GM23338 (cell line): ENCODE measurements at regions not wholly inside any gene's neighbourhood (a gene's known extent, or its start where the extent isn't known, plus 50 kb on each side); places are given as distances from the start of the nearest gene placed in this dataset.

Experiments
- ATAC-seq: fragments of 200-7000 bp; cut with Tn5 transposase; 3 replicates; pipeline ENCODE4 v1.9.1; 2020
- DNase-seq: peaks from one replicate; pipeline ENCODE4 v3.0.0-alpha.2; 2015; ENCODE audit warnings: low spot score
- H2AFZ ChIP-seq: fragments of 200-600 bp; sonication (generic); 2 replicates; pipeline ENCODE4 v1.8.0; 2016; ENCODE audit warnings: antibody characterized with exemption, mild to moderate bottlenecking, moderate library complexity
- H3F3A ChIP-seq: fragments of 200-600 bp; sonication (generic); replicated peaks from 2 replicates; pipeline ENCODE4 v1.8.0; 2017; ENCODE audit warnings: antibody characterized with exemption, mixed run types, low read depth
- H3K27ac ChIP-seq: fragments of 200-600 bp; sonication (generic); 2 replicates; pipeline ENCODE4 v1.6.1; 2016; ENCODE audit warnings: low read depth
- H3K27me3 ChIP-seq: fragments of 200-600 bp; sonication (generic); 2 replicates; pipeline ENCODE4 v1.8.0; 2016; ENCODE audit warnings: mild to moderate bottlenecking, mixed run types, moderate library complexity; ENCODE audit not compliant: insufficient read depth
- H3K36me3 ChIP-seq: fragments of 200-600 bp; sonication (generic); 2 replicates; pipeline ENCODE4 v1.8.0; 2016; ENCODE audit warnings: mild to moderate bottlenecking; ENCODE audit not compliant: insufficient read depth
- H3K4me1 ChIP-seq: fragments of 200-600 bp; sonication (generic); 2 replicates; pipeline ENCODE4 v1.8.0; 2016; ENCODE audit warnings: mild to moderate bottlenecking, moderate library complexity; ENCODE audit not compliant: insufficient read depth
- H3K4me2 ChIP-seq: fragments of 200-600 bp; sonication (generic); 2 replicates; pipeline ENCODE4 v1.7.1; 2017; ENCODE audit warnings: mixed run types
- H3K4me3 ChIP-seq: fragments of 200-600 bp; sonication (generic); 2 replicates; pipeline ENCODE4 v1.6.1; 2016; ENCODE audit warnings: mixed run types
- H3K79me2 ChIP-seq: fragments of 200-600 bp; sonication (generic); replicated peaks from 2 replicates; pipeline ENCODE4 v1.8.0; 2017; ENCODE audit warnings: mild to moderate bottlenecking; ENCODE audit not compliant: insufficient read depth
- H3K9me2 ChIP-seq: fragments of 200-600 bp; sonication (generic); 2 replicates; pipeline ENCODE4 v1.8.0; 2017; ENCODE audit not compliant: insufficient read depth
- H4K20me1 ChIP-seq: fragments of 200-600 bp; sonication (generic); replicated peaks from 2 replicates; pipeline ENCODE4 v1.8.0; 2017; ENCODE audit warnings: mild to moderate bottlenecking; ENCODE audit not compliant: insufficient read depth
- H3K27ac Mint-ChIP-seq: 2 replicates; pipeline ENCODE4 v1.8.0; 2020; ENCODE audit warnings: inconsistent platforms, mild to moderate bottlenecking, moderate library complexity, mixed read lengths
- H3K27me3 Mint-ChIP-seq: 3 replicates; pipeline ENCODE4 v1.8.0; 2022; ENCODE audit warnings: low read depth, mild to moderate bottlenecking, moderate library complexity, mixed read lengths, inconsistent platforms; ENCODE audit not compliant: insufficient read depth, poor library complexity
- H3K36me3 Mint-ChIP-seq: 3 replicates; pipeline ENCODE4 v1.8.0; 2021; ENCODE audit warnings: low read depth, mild to moderate bottlenecking, inconsistent platforms, moderate library complexity, mixed read lengths
- H3K4me1 Mint-ChIP-seq: 3 replicates; pipeline ENCODE4 v1.8.0; 2020; ENCODE audit warnings: mild to moderate bottlenecking, inconsistent platforms, mixed read lengths
- H3K4me3 Mint-ChIP-seq: 3 replicates; pipeline ENCODE4 v1.8.0; 2021; ENCODE audit warnings: moderate library complexity, mild to moderate bottlenecking, inconsistent platforms, mixed read lengths
- H3K9me3 Mint-ChIP-seq: 3 replicates; pipeline ENCODE4 v1.8.0; 2020; ENCODE audit warnings: moderate library complexity, mild to moderate bottlenecking, inconsistent platforms, mixed read lengths
- CREB1 ChIP-seq: fragments of 250-450 bp; sonication (Bioruptor Pico); IDR thresholded peaks from 2 replicates; pipeline ENCODE4 v1.5.0; 2020; ENCODE audit warnings: low read depth, mild to moderate bottlenecking, moderate library complexity
- ETS1 ChIP-seq: IDR thresholded peaks from 2 replicates; pipeline ENCODE4 v1.6.1; 2016; ENCODE audit warnings: antibody characterized with exemption
- JUNB ChIP-seq: IDR thresholded peaks from one replicate; pipeline ENCODE4 v1.6.1; 2016; ENCODE audit warnings: antibody characterized with exemption; ENCODE audit not compliant: unreplicated experiment
- NANOG ChIP-seq: IDR thresholded peaks from 2 replicates; pipeline ENCODE4 v1.6.1; 2016; ENCODE audit warnings: antibody characterized with exemption, borderline replicate concordance
- POLR2AphosphoS5 ChIP-seq: IDR thresholded peaks from 2 replicates; pipeline ENCODE4 v1.6.1; 2016; ENCODE audit warnings: antibody characterized with exemption, low read depth
- REST ChIP-seq: IDR thresholded peaks from one replicate; pipeline ENCODE4 v1.6.1; 2018; ENCODE audit warnings: antibody characterized with exemption; ENCODE audit not compliant: unreplicated experiment
- STAT1 ChIP-seq: IDR thresholded peaks from one replicate; pipeline ENCODE4 v1.6.1; 2016; ENCODE audit warnings: antibody characterized with exemption; ENCODE audit not compliant: unreplicated experiment
- ZNF114 ChIP-seq: fragments of 250-450 bp; sonication (Bioruptor Pico); IDR thresholded peaks from 2 replicates; pipeline ENCODE4 v1.5.0; 2020; ENCODE audit warnings: mild to moderate bottlenecking, moderate library complexity
- ZNF462 ChIP-seq: fragments of 250-450 bp; sonication (Bioruptor Pico); IDR thresholded peaks from 2 replicates; pipeline ENCODE4 v1.5.0; 2020; ENCODE audit warnings: mild to moderate bottlenecking, moderate library complexity

- peaks cover 3% of the 10 kb centered on the region for H3K36me3 ChIP-seq
- H3K4me2 ChIP-seq, result no peak overlapping the region
- peaks cover 1% of the 10 kb centered on the region for H3K27me3 Mint-ChIP-seq
- DNase-seq (no peak), ATAC-seq (no peak)
- no peak overlapping the region for H3K27ac ChIP-seq
- no peaks in the 10 kb centered on the region for H3K79me2 ChIP-seq
- no peak overlapping the region for H2AFZ ChIP-seq
- H3K4me3 ChIP-seq, result no peak overlapping the region
- no peaks in the 10 kb centered on the region for H3K4me1 Mint-ChIP-seq
- no peak for TF ChIP-seq ZNF462 (CRISPR knock-in tag)
- no peak for TF ChIP-seq ETS1
- no peak for TF ChIP-seq ZNF114 (CRISPR knock-in tag)
- TF ChIP-seq STAT1, result no peak
- TF ChIP-seq JUNB, result no peak
- no peak for TF ChIP-seq POLR2AphosphoS5
- no peak for TF ChIP-seq REST
- no peak for TF ChIP-seq NANOG
- no peak for TF ChIP-seq CREB1 (CRISPR knock-in tag)
- H4K20me1 ChIP-seq, result no peaks in the 10 kb centered on the region
- no peak overlapping the region for H3K4me3 Mint-ChIP-seq
- no peaks in the 10 kb centered on the region for H3K9me2 ChIP-seq
- H3K9me3 Mint-ChIP-seq, result peaks cover 93% of the 10 kb centered on the region
- no peak overlapping the region for H3K27ac Mint-ChIP-seq
- no peaks in the 10 kb centered on the region for H3K4me1 ChIP-seq
- peaks cover 7% of the 10 kb centered on the region; the same call in 2 of the 3 replicates for H3K36me3 Mint-ChIP-seq
- no peaks in the 10 kb centered on the region for H3K27me3 ChIP-seq
- no peaks in the 10 kb centered on the region for H3F3A ChIP-seq
Observed at GRCh38 chr7:153832160-153832559, 220.0 kb upstream of the DPP6 start.
